ENCODE measurements at regions not wholly inside any gene's neighbourhood (a gene's known extent, or its start where the extent isn't known, plus 50 kb on each side); places are given as distances from the start of the nearest gene placed in this dataset.

- no peak for TF ChIP-seq CTCF (IDR thresholded peaks at IDR 0.05; ENCODE audit: unreplicated experiment in 3 of 3)
- Mint-ChIP-seq H3K27ac (no peak overlapping the region), H3K36me3 (ENCODE audit: low read depth) (no peaks in the 10 kb centered on the region), H3K9me3 (peaks cover 14% of the 10 kb centered on the region), H3K4me3 (no peak overlapping the region), H3K4me1 (no peaks in the 10 kb centered on the region), H3K27me3 (ENCODE audit: low read depth) (peaks cover 5% of the 10 kb centered on the region)
These were observed 528.0 kb downstream of the BCL11A start for GRCh38 chr2:60025496-60025895.

- Mint-ChIP-seq H3K4me1 (no peaks in the 10 kb centered on the region), H3K36me3 (ENCODE audit: low read depth) (peaks cover 3% of the 10 kb centered on the region), H3K27me3 (ENCODE audit: low read depth) (peaks cover 5% of the 10 kb centered on the region), H3K27ac (no peak overlapping the region), H3K4me3 (no peak overlapping the region), H3K9me3 (peaks cover 13% of the 10 kb centered on the region)
- TF ChIP-seq CTCF (IDR thresholded peaks at IDR 0.05; ENCODE audit: unreplicated experiment in 3 of 3): no peak
These were observed 530.0 kb downstream of the BCL11A start for GRCh38 chr2:60023256-60023985.

DNA sequence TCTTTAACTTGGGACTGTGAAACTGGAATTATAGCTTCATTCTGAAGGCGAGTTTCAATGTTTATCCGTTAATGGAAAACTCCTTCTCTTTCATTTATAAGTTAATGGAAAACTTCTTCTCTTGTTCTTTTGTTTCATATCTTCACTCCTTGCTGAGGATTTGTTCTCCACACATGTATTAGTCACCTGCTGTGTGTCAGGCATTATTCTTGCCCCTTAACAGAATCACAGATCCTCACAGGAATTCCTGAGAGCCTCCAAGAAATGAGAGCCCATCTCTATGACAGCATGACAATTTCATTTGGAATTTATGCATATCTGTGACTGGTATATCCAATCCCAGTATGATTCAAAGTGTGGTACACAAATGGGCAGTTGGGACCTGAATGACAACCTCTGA is 545.8 kb downstream of the BCL11A start:
- no peaks in the 10 kb centered on the region for H3K4me1 Mint-ChIP-seq
- H3K27ac Mint-ChIP-seq: peak overlapping the region; percentile 73 to 83 (median 80)
- peaks cover 3% of the 10 kb centered on the region for H3K27me3 Mint-ChIP-seq (ENCODE audit: low read depth)

GRCh38 chr2:60003076-60003475 is 550.4 kb downstream of the BCL11A start:
- TF ChIP-seq CTCF (IDR thresholded peaks at IDR 0.05; ENCODE audit: unreplicated experiment in 3 of 3): no peak
- H3K27ac Mint-ChIP-seq: peak overlapping the region; percentile 5 to 28 (median 11)
- H3K9me3 Mint-ChIP-seq: no peaks in the 10 kb centered on the region
- no peak overlapping the region for H3K4me3 Mint-ChIP-seq
- peaks cover 3% of the 10 kb centered on the region for H3K27me3 Mint-ChIP-seq (ENCODE audit: low read depth)
- no peaks in the 10 kb centered on the region for H3K36me3 Mint-ChIP-seq (ENCODE audit: low read depth)
- peaks cover 6% of the 10 kb centered on the region for H3K4me1 Mint-ChIP-seq

More for the DNA sequence above, 545.8 kb downstream of the BCL11A start:
- no peaks in the 10 kb centered on the region for H3K36me3 Mint-ChIP-seq (ENCODE audit: low read depth)
- H3K9me3 Mint-ChIP-seq: peaks cover 5% of the 10 kb centered on the region
- TF ChIP-seq CTCF (IDR thresholded peaks at IDR 0.05; ENCODE audit: unreplicated experiment in 3 of 3): no peak
- no peak overlapping the region for H3K4me3 Mint-ChIP-seq

GRCh38 chr2:60002183-60002867 is 551.1 kb downstream of the BCL11A start:
- Mint-ChIP-seq H3K4me1 (peaks cover 6% of the 10 kb centered on the region), H3K36me3 (ENCODE audit: low read depth) (no peaks in the 10 kb centered on the region), H3K4me3 (no peak overlapping the region)

More at GRCh38 chr2:60002183-60002867, 551.1 kb downstream of the BCL11A start:
- no peak for TF ChIP-seq CTCF (IDR thresholded peaks at IDR 0.05; ENCODE audit: unreplicated experiment in 3 of 3)
- peak overlapping the region in 2 of 3 experiments; percentile 11 to 28 for H3K27ac Mint-ChIP-seq
- H3K9me3 Mint-ChIP-seq: no peaks in the 10 kb centered on the region
- H3K27me3 Mint-ChIP-seq (ENCODE audit: low read depth): peaks cover 3% of the 10 kb centered on the region

All from nephron (organoid).